ENCODE measurements at regions not wholly inside any gene's neighbourhood (a gene's known extent, or its start where the extent isn't known, plus 50 kb on each side); places are given as distances from the start of the nearest gene placed in this dataset.

DNA sequence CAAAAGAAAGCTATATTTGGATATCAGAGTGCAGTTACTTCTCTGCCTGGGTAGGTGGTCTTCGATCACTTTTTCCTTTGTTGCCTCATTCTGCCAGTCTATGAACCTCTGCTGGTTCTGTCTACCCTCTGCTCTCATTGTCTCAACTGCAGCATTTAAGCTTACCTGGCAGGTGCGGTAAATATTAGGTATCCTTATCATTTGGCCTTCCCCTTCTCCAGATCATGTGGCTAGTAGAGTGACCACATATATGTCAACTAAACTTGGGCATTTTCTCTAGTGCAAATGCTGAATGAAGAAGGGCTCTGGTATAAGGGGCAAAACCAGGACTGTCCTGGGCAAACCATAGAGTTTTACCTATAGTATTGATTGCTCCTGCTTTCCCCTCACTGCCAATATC, 180.8 kb downstream of the MDFIC start:
- Histone ChIP-seq H3K36me3 (ENCODE audit: low read depth) (no peaks in the 10 kb centered on the region), H3K9me3 (ENCODE audit: insufficient read depth, low read depth) (peaks cover 11% of the 10 kb centered on the region; the same call in 1 of the 2 replicates), H3K4me3 (no peak overlapping the region), H3K4me2 (no peak overlapping the region), H4K20me1 (ENCODE audit: insufficient read depth) (no peaks in the 10 kb centered on the region), H2AFZ (no peak overlapping the region), H3K27me3 (ENCODE audit: insufficient read depth, low read depth) (no peaks in the 10 kb centered on the region), H3F3A (ENCODE audit: insufficient read depth, low read depth) (no peaks in the 10 kb centered on the region), H3K79me2 (ENCODE audit: low read depth) (no peaks in the 10 kb centered on the region), H3K9me2 (ENCODE audit: insufficient read depth) (peaks cover 8% of the 10 kb centered on the region; the same call in 1 of the 2 replicates), H3K27ac (no peak overlapping the region), H3K4me1 (replicated peaks; ENCODE audit: insufficient read depth) (peaks cover 9% of the 10 kb centered on the region)
- ChIA-PET CTCF (no interaction called here), POLR2A (ENCODE audit: unreplicated experiment) (interaction anchor here (0.6 kb wide), 1 partner anchor 57 kb away, joined by 5 read pairs; no protein-coding TSS in a partner anchor)
- TF ChIP-seq CTCF (conservative IDR thresholded peaks at IDR 0.05): no peak
- TF ChIP-seq EZH2 (IDR thresholded peaks at IDR 0.05; ENCODE audit: low read depth): no peak
- intact Hi-C loops (cut with micrococcal nuclease; ENCODE audit: unreplicated experiment): no loop called here
- DNase-seq: no peak
- no TSS peak for BruUV-seq (replicated peaks)

GRCh38 chr7:115101199-115101598, 179.3 kb downstream of the MDFIC start:
- no peak overlapping the region for H3K27ac ChIP-seq
- no peaks in the 10 kb centered on the region for H3F3A ChIP-seq (ENCODE audit: insufficient read depth, low read depth)
- H3K4me1 ChIP-seq (replicated peaks; ENCODE audit: insufficient read depth): peaks cover 17% of the 10 kb centered on the region
- H3K27me3 ChIP-seq (ENCODE audit: insufficient read depth, low read depth): no peaks in the 10 kb centered on the region
- no peak for DNase-seq
- H3K9me2 ChIP-seq (ENCODE audit: insufficient read depth): 0 out of 2 replicates have a peak, but pooled peaks cover 8% of the 10 kb centered on the region
- no peak overlapping the region for H3K4me3 ChIP-seq
- TF ChIP-seq CTCF (conservative IDR thresholded peaks at IDR 0.05) (no peak), EZH2 (IDR thresholded peaks at IDR 0.05; ENCODE audit: low read depth) (no peak)
- POLR2A ChIA-PET (ENCODE audit: unreplicated experiment): no interaction called here
- BruUV-seq (replicated peaks): no TSS peak
- no peaks in the 10 kb centered on the region for H3K79me2 ChIP-seq (ENCODE audit: low read depth)
- no peaks in the 10 kb centered on the region for H3K36me3 ChIP-seq (ENCODE audit: low read depth)
- H4K20me1 ChIP-seq (ENCODE audit: insufficient read depth): no peaks in the 10 kb centered on the region
- peaks cover 11% of the 10 kb centered on the region; the same call in 1 of the 2 replicates for H3K9me3 ChIP-seq (ENCODE audit: insufficient read depth, low read depth)
- no peak overlapping the region for H2AFZ ChIP-seq
- no peak overlapping the region for H3K4me2 ChIP-seq
- CTCF ChIA-PET: no interaction called here
- intact Hi-C loops (cut with micrococcal nuclease; ENCODE audit: unreplicated experiment): no loop called here

DNA sequence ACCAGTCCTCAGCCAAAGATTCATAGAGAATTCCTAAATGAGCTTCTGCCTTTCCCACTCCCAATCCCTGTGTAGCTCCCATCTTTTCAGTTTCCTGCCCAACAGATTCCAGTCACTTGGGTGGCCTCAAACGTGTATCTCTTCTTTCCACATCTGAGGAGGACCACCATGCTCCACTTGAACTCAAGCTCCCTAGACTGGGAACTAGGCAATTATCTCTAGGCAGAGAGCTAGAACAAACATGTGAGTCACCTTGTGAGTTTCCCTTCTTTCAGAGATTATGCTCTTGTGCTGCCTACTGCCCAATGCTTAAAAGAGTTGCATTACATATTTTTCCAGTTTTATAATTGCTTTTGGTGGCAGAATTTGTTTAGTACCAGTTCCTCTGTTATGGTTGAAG, 178.0 kb downstream of the MDFIC start:
- intact Hi-C loops (cut with micrococcal nuclease; ENCODE audit: unreplicated experiment): no loop called here
- no peaks in the 10 kb centered on the region for H3K36me3 ChIP-seq (ENCODE audit: low read depth)
- H3K4me3 ChIP-seq: no peak overlapping the region
- no peaks in the 10 kb centered on the region for H3K79me2 ChIP-seq (ENCODE audit: low read depth)
- ChIA-PET POLR2A (ENCODE audit: unreplicated experiment) (no interaction called here), CTCF (no interaction called here)
- H4K20me1 ChIP-seq (ENCODE audit: insufficient read depth): no peaks in the 10 kb centered on the region
- DNase-seq: peak in 1 of 2 experiments; percentile 41
- BruUV-seq (replicated peaks): no TSS peak
- TF ChIP-seq CTCF (conservative IDR thresholded peaks at IDR 0.05): no peak
- TF ChIP-seq EZH2 (IDR thresholded peaks at IDR 0.05; ENCODE audit: low read depth): no peak
- peaks cover 11% of the 10 kb centered on the region; the same call in 1 of the 2 replicates for H3K9me3 ChIP-seq (ENCODE audit: insufficient read depth, low read depth)
- H3K4me1 ChIP-seq (replicated peaks; ENCODE audit: insufficient read depth): peaks cover 17% of the 10 kb centered on the region
- no peaks in the 10 kb centered on the region for H3F3A ChIP-seq (ENCODE audit: insufficient read depth, low read depth)
- H3K27ac ChIP-seq: no peak overlapping the region
- H3K4me2 ChIP-seq: no peak overlapping the region
- H3K9me2 ChIP-seq (ENCODE audit: insufficient read depth): no peaks in the 10 kb centered on the region
- no peak overlapping the region for H2AFZ ChIP-seq
- no peaks in the 10 kb centered on the region for H3K27me3 ChIP-seq (ENCODE audit: insufficient read depth, low read depth)

Data from PC-9 (cell line).